HCT116 (cell line): ENCODE measurements at regions not wholly inside any gene's neighbourhood (a gene's known extent, or its start where the extent isn't known, plus 50 kb on each side); places are given as distances from the start of the nearest gene placed in this dataset.

Experiments used
- ATAC-seq: fragments of 200-7000 bp; cut with Tn5 transposase; 2 replicates; pipeline ENCODE4 v1.9.1; 2020; ENCODE audit warnings: mild to moderate bottlenecking, moderate library complexity
- BruUV-seq: library from RNA; stranded (reverse); fragments of 400-500 nt; replicated peaks from 2 replicates; lab custom pipeline; 2021; lab: Mats Ljungman, UMichigan
- CTCF ChIA-PET: fragments of 300-600 bp; sonication (Branson Sonifier 250); formaldehyde crosslinking; loops from one replicate; lab custom pipeline; 2021; ENCODE audit warnings: antibody characterized with exemption; lab: Charles Lee
- POLR2A ChIA-PET: fragments of 300-600, 350-600 bp; sonication (Branson Sonifier 250); formaldehyde crosslinking; loops from one replicate; lab custom pipeline; 2021; ENCODE audit warnings: antibody characterized with exemption; lab: Charles Lee
- RAD21 ChIA-PET, 2 experiments: fragments of 300-600 bp; sonication (Branson Sonifier 250); formaldehyde crosslinking; loops; one replicate each; lab custom pipeline; 2023; ENCODE audit warnings: low total read pairs in 2 of 2; ENCODE audit not compliant: uncharacterized antibody in 2 of 2, unreplicated experiment in 2 of 2, low non-redundant PET in 1 of 2; lab: Charles Lee
- DNase-seq: peaks from one replicate; pipeline ENCODE4 v3.0.0-alpha.2; 2010; ENCODE audit warnings: low read depth, low spot score
- H2AFZ ChIP-seq: fragments of 200-600 bp; shearing (Covaris generic), sonication (generic); 2 replicates; pipeline ENCODE4 v1.6.1; 2017; ENCODE audit warnings: low read depth, mixed run types, mixed read lengths, antibody characterized with exemption, low read length; ENCODE audit not compliant: poor library complexity, severe bottlenecking
- H3K27ac ChIP-seq: 2 replicates; pipeline ENCODE4 v1.5.1; 2012; ENCODE audit warnings: low read depth, low read length
- H3K27me3 ChIP-seq: fragments of 200-600 bp; sonication (generic); 2 replicates; pipeline ENCODE4 v1.6.1; 2016; ENCODE audit warnings: mixed run types, low read length, mixed read lengths; ENCODE audit not compliant: insufficient read depth
- H3K36me3 ChIP-seq, 2 experiments: fragments of 200-500 bp in 1 of 2; fragments of 200-600 bp in 1 of 2; sonication (Bioruptor generic) in 1 of 2; sonication (generic) in 1 of 2; 2 replicates each; pipeline versions ENCODE4 v1.5.1 to v1.6.1; 2014 to 2016; ENCODE audit warnings: low read length in 2 of 2, inconsistent platforms in 1 of 2, mixed read lengths in 1 of 2, mixed run types in 1 of 2; ENCODE audit not compliant: insufficient read depth in 2 of 2, control insufficient read depth in 1 of 2
- H3K4me1 ChIP-seq, 2 experiments: fragments of 200-600 bp in 1 of 2; sonication (generic) in 1 of 2; 2 replicates each; pipeline versions ENCODE4 v1.5.1 to v1.6.1; 2012 to 2017; ENCODE audit warnings: low read length in 2 of 2, inconsistent platforms in 1 of 2, mild to moderate bottlenecking in 1 of 2, mixed read lengths in 1 of 2, mixed run types in 1 of 2, moderate library complexity in 1 of 2; ENCODE audit not compliant: insufficient read depth in 2 of 2, control insufficient read depth in 1 of 2
- H3K4me2 ChIP-seq: fragments of 200-600 bp; sonication (generic); 2 replicates; pipeline ENCODE4 v1.6.1; 2017; ENCODE audit warnings: mixed run types, low read length, mixed read lengths
- H3K4me3 ChIP-seq, 2 experiments: fragments of 200-600 bp in 1 of 2; sonication (generic) in 1 of 2; replicated peaks in 1 of 2; 2 replicates each; pipeline ENCODE4 v1.5.1; 2011 to 2016; ENCODE audit warnings: low read length in 2 of 2, control low read depth in 1 of 2, low read depth in 1 of 2, mild to moderate bottlenecking in 1 of 2, mixed read lengths in 1 of 2, mixed run types in 1 of 2
- H3K79me2 ChIP-seq: fragments of 200-600 bp; sonication (generic); 2 replicates; pipeline ENCODE4 v1.6.1; 2017; ENCODE audit warnings: mild to moderate bottlenecking, mixed run types, low read length, moderate library complexity, mixed read lengths; ENCODE audit not compliant: insufficient read depth
- H3K9ac ChIP-seq: fragments of 200-600 bp; sonication (generic); 2 replicates; pipeline ENCODE4 v1.6.1; 2016; ENCODE audit warnings: low read length, mixed read lengths
- H3K9me2 ChIP-seq: fragments of 200-600 bp; sonication (generic), shearing (Covaris generic); 2 replicates; pipeline ENCODE4 v1.6.1; 2017; ENCODE audit warnings: mixed run types, mild to moderate bottlenecking, moderate library complexity; ENCODE audit not compliant: insufficient read depth
- H3K9me3 ChIP-seq, 2 experiments: fragments of 200-500 bp in 1 of 2; fragments of 200-600 bp in 1 of 2; sonication (Bioruptor generic) in 1 of 2; sonication (generic) in 1 of 2; 2 replicates each; pipeline ENCODE4 v1.6.1; 2014 to 2017; ENCODE audit warnings: low read length in 2 of 2, mixed read lengths in 2 of 2, inconsistent platforms in 1 of 2, low read depth in 1 of 2, mild to moderate bottlenecking in 1 of 2, mixed run types in 1 of 2, moderate library complexity in 1 of 2; ENCODE audit not compliant: control insufficient read depth in 1 of 2, insufficient read depth in 1 of 2
- H4K20me1 ChIP-seq: fragments of 200-600 bp; sonication (generic), shearing (Covaris generic); 2 replicates; pipeline ENCODE4 v1.6.1; 2017; ENCODE audit warnings: mixed run types, mild to moderate bottlenecking, moderate library complexity; ENCODE audit not compliant: insufficient read depth
- CBX3 ChIP-seq: IDR thresholded peaks from 2 replicates; pipeline ENCODE4 v1.6.1; 2012; ENCODE audit warnings: low read depth
- CEBPB ChIP-seq: IDR thresholded peaks from 2 replicates; pipeline ENCODE4 v1.6.1; 2012; ENCODE audit warnings: low read depth
- EGR1 ChIP-seq: IDR thresholded peaks from 2 replicates; pipeline ENCODE4 v1.6.1; 2012; ENCODE audit warnings: low read depth
- ELF1 ChIP-seq: IDR thresholded peaks from 2 replicates; pipeline ENCODE4 v1.6.1; 2012; ENCODE audit warnings: low read depth, borderline replicate concordance
- FOSL1 ChIP-seq: IDR thresholded peaks from 2 replicates; pipeline ENCODE4 v1.6.1; 2012; ENCODE audit warnings: low read depth
- JUND ChIP-seq: IDR thresholded peaks from 2 replicates; pipeline ENCODE4 v1.6.1; 2012
- POLR2A ChIP-seq: IDR thresholded peaks from 2 replicates; pipeline ENCODE4 v1.7.0; 2011; ENCODE audit warnings: borderline replicate concordance; ENCODE audit not compliant: insufficient read depth, insufficient read length; ENCODE audit errors: extremely low read depth
- POLR2AphosphoS5 ChIP-seq: IDR thresholded peaks from 2 replicates; pipeline ENCODE4 v1.6.1; 2011; ENCODE audit warnings: mild to moderate bottlenecking, low read depth, low read length, moderate library complexity
- RAD21 ChIP-seq: IDR thresholded peaks from 2 replicates; pipeline ENCODE4 v1.6.1; 2012; ENCODE audit warnings: low read depth, mild to moderate bottlenecking
- SIN3A ChIP-seq: IDR thresholded peaks from 2 replicates; pipeline ENCODE4 v1.6.1; 2012; ENCODE audit warnings: low read depth
- SP1 ChIP-seq: IDR thresholded peaks from 2 replicates; pipeline ENCODE4 v1.6.1; 2012; ENCODE audit warnings: low read depth
- SRF ChIP-seq: IDR thresholded peaks from 2 replicates; pipeline ENCODE4 v1.6.1; 2012; ENCODE audit warnings: low read depth
- TCF7L2 ChIP-seq: IDR thresholded peaks from 2 replicates; pipeline ENCODE4 v1.7.0; 2011; ENCODE audit warnings: borderline replicate concordance, inconsistent platforms; ENCODE audit not compliant: insufficient read depth, insufficient read length; ENCODE audit errors: extremely low read depth
- YY1 ChIP-seq: IDR thresholded peaks from 2 replicates; pipeline ENCODE4 v1.6.1; 2011; ENCODE audit warnings: low read length, low read depth, moderate library complexity, mild to moderate bottlenecking; ENCODE audit not compliant: insufficient replicate concordance; ENCODE audit errors: extremely low read depth
- intact Hi-C: fragments of 100-400 bp; cut with micrococcal nuclease; formaldehyde crosslinking; loops from 2 replicates; pipeline ENCODE4 v1.10.0; 2022
- TF ChIP-seq, protein P1 (sequence below): IDR thresholded peaks from 2 replicates; pipeline ENCODE4 v1.6.1; 2012
- TF ChIP-seq, protein P2 (sequence below): IDR thresholded peaks from 2 replicates; pipeline ENCODE4 v1.6.1; 2012; ENCODE audit warnings: low read depth
- TF ChIP-seq, protein P3 (sequence below): IDR thresholded peaks from 2 replicates; pipeline ENCODE4 v1.6.1; 2012
- TF ChIP-seq, protein P4 (sequence below): IDR thresholded peaks from 2 replicates; pipeline ENCODE4 v1.6.1; 2011; ENCODE audit warnings: mild to moderate bottlenecking, low read length, moderate library complexity; ENCODE audit not compliant: insufficient replicate concordance; ENCODE audit errors: extremely low read depth
- TF ChIP-seq, protein P5 (sequence below), 3 experiments: fragments of 200-600 bp in 1 of 3; sonication (generic) in 1 of 3; IDR thresholded peaks in 2 of 3; conservative IDR thresholded peaks in 1 of 3; 2 replicates each; pipeline ENCODE4 v1.5.1; 2012 to 2017; ENCODE audit warnings: low read depth in 2 of 3, low read length in 2 of 3, antibody characterized with exemption in 1 of 3, borderline replicate concordance in 1 of 3, control low read depth in 1 of 3, mild to moderate bottlenecking in 1 of 3, mixed read lengths in 1 of 3, mixed run types in 1 of 3, moderate library complexity in 1 of 3; ENCODE audit not compliant: insufficient read depth in 1 of 3

DNA sequence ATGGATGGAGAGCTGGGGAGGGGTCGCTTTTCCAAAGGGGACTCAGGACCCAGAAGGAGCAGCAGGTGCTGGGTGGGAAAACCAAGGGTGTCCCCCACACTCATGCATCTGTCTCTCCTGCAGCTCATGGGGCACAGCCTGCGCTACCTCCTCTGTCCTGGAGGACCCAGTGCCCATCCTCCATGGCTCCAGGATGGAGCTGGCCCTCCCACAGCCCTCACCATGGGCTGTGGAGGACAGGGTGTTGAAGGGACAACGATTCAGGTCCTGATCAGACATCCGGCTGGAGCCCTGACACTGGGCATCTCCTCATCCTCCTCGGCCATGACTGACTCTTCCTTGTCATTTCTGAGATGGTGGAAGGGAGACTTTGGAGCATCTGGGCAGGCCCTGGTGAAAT lies 97.9 kb upstream of the SULF2 start (continued):
- TF ChIP-seq SIN3A = no peak

DNA sequence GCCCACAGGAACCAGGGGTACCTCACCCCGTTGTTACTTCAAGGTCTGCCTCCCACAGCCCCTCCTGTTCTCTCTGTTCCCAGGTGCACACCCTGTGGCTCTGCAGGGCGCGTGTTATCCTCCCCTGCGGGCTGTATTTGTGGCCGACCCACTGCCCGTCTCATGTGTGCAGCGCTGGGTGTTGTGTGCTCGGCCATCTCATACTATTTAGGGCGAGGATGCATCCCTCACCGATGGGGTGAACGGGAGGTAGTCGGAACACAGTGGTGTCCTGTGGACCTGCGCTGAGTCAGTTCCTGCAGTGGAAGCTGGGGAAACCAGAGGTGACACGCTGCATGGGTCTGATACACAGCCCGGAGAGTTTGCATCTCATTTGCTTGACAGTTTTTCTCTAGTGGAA lies 94.5 kb upstream of the SULF2 start:
- ATAC-seq = no peak
- H3K27ac ChIP-seq = no peak overlapping the region

More for the DNA sequence above, 94.5 kb upstream of the SULF2 start:
- CTCF ChIA-PET = no interaction called here
- no peaks in the 10 kb centered on the region for H3K9me2 ChIP-seq
- RAD21 ChIA-PET = no interaction called here
- H4K20me1 ChIP-seq = no peaks in the 10 kb centered on the region
- no peak overlapping the region for H3K4me3 ChIP-seq
- H3K9ac ChIP-seq = no peak overlapping the region
- H3K27me3 ChIP-seq = peaks cover 10% of the 10 kb centered on the region; the same call in 1 of the 2 replicates
- BruUV-seq = no TSS peak
- no peaks in the 10 kb centered on the region for H3K9me3 ChIP-seq
- POLR2A ChIA-PET = no interaction called here
- H3K36me3 ChIP-seq = no peaks in the 10 kb centered on the region
- H3K79me2 ChIP-seq = no peaks in the 10 kb centered on the region
- TF ChIP-seq YY1 = no peak
- TF ChIP-seq, protein P1, sequence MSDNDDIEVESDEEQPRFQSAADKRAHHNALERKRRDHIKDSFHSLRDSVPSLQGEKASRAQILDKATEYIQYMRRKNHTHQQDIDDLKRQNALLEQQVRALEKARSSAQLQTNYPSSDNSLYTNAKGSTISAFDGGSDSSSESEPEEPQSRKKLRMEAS = no peak
- TF ChIP-seq POLR2A = no peak
- no peak for TF ChIP-seq TCF7L2
- TF ChIP-seq, protein P2, sequence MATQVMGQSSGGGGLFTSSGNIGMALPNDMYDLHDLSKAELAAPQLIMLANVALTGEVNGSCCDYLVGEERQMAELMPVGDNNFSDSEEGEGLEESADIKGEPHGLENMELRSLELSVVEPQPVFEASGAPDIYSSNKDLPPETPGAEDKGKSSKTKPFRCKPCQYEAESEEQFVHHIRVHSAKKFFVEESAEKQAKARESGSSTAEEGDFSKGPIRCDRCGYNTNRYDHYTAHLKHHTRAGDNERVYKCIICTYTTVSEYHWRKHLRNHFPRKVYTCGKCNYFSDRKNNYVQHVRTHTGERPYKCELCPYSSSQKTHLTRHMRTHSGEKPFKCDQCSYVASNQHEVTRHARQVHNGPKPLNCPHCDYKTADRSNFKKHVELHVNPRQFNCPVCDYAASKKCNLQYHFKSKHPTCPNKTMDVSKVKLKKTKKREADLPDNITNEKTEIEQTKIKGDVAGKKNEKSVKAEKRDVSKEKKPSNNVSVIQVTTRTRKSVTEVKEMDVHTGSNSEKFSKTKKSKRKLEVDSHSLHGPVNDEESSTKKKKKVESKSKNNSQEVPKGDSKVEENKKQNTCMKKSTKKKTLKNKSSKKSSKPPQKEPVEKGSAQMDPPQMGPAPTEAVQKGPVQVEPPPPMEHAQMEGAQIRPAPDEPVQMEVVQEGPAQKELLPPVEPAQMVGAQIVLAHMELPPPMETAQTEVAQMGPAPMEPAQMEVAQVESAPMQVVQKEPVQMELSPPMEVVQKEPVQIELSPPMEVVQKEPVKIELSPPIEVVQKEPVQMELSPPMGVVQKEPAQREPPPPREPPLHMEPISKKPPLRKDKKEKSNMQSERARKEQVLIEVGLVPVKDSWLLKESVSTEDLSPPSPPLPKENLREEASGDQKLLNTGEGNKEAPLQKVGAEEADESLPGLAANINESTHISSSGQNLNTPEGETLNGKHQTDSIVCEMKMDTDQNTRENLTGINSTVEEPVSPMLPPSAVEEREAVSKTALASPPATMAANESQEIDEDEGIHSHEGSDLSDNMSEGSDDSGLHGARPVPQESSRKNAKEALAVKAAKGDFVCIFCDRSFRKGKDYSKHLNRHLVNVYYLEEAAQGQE = no peak
- TF ChIP-seq CBX3 = no peak
- no peak for TF ChIP-seq SIN3A
- TF ChIP-seq ELF1 = no peak
- TF ChIP-seq RAD21 = no peak
- TF ChIP-seq, protein P3, sequence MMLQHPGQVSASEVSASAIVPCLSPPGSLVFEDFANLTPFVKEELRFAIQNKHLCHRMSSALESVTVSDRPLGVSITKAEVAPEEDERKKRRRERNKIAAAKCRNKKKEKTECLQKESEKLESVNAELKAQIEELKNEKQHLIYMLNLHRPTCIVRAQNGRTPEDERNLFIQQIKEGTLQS = no peak
- TF ChIP-seq, protein P4, sequence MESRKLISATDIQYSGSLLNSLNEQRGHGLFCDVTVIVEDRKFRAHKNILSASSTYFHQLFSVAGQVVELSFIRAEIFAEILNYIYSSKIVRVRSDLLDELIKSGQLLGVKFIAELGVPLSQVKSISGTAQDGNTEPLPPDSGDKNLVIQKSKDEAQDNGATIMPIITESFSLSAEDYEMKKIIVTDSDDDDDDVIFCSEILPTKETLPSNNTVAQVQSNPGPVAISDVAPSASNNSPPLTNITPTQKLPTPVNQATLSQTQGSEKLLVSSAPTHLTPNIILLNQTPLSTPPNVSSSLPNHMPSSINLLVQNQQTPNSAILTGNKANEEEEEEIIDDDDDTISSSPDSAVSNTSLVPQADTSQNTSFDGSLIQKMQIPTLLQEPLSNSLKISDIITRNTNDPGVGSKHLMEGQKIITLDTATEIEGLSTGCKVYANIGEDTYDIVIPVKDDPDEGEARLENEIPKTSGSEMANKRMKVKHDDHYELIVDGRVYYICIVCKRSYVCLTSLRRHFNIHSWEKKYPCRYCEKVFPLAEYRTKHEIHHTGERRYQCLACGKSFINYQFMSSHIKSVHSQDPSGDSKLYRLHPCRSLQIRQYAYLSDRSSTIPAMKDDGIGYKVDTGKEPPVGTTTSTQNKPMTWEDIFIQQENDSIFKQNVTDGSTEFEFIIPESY = no peak
- no peak for TF ChIP-seq SRF
- no peak for TF ChIP-seq FOSL1
- no peak for TF ChIP-seq SP1
- TF ChIP-seq, protein P5, sequence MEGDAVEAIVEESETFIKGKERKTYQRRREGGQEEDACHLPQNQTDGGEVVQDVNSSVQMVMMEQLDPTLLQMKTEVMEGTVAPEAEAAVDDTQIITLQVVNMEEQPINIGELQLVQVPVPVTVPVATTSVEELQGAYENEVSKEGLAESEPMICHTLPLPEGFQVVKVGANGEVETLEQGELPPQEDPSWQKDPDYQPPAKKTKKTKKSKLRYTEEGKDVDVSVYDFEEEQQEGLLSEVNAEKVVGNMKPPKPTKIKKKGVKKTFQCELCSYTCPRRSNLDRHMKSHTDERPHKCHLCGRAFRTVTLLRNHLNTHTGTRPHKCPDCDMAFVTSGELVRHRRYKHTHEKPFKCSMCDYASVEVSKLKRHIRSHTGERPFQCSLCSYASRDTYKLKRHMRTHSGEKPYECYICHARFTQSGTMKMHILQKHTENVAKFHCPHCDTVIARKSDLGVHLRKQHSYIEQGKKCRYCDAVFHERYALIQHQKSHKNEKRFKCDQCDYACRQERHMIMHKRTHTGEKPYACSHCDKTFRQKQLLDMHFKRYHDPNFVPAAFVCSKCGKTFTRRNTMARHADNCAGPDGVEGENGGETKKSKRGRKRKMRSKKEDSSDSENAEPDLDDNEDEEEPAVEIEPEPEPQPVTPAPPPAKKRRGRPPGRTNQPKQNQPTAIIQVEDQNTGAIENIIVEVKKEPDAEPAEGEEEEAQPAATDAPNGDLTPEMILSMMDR (IDR thresholded peaks at IDR 0.05 in 2 of 3, conservative IDR thresholded peaks at IDR 0.05 in 1 of 3; ENCODE audit: borderline replicate concordance in 1 of 3, insufficient read depth in 1 of 3, low read depth in 2 of 3, low read length in 2 of 3) = no peak
- TF ChIP-seq CEBPB = no peak
- no peak for TF ChIP-seq EGR1
- TF ChIP-seq JUND = no peak
- TF ChIP-seq POLR2AphosphoS5 = no peak
- TF ChIP-seq, all 23 proteins: peak for 0
- intact Hi-C loops = no loop called here
- no peak overlapping the region for H3K4me2 ChIP-seq
- H2AFZ ChIP-seq = no peak overlapping the region
- no peak for DNase-seq
- peaks cover 0 to 3% of the 10 kb centered on the region in 2 experiments; a peak in 1 of 4 replicates for H3K4me1 ChIP-seq
